ENCODE measurements at regions not wholly inside any gene's neighbourhood (a gene's known extent, or its start where the extent isn't known, plus 50 kb on each side); places are given as distances from the start of the nearest gene placed in this dataset.

DNA sequence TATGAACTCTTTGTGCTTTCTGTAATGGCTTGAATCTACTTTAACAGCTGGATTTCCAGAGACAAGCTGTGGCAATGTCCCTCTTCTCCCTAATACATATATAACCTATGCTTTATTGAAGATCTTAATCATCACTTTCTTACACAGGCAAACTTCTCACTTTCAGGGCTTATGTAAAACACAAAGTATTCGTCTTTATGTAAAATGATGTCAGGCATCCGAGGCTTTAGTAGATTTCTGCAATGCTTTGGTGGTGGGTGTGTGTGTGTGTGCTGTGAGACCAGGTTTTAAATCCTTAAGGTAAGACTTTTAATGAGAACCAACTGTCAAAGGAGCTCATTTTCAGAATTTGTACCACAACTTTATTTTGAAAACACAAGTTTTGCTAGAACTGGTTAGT lies 70.0 kb upstream of the HMGA2 start:
- H3K27ac ChIP-seq, result no peak overlapping the region
- 67% methylated on average over 2 of the region's 2 CpGs for WGBS (ENCODE audit: insufficient coverage, low coverage, low lambda C conversion rate, missing lambda C conversion rate)
- ATAC-seq, result no peak
- no peaks in the 10 kb centered on the region for H3K36me3 ChIP-seq
- no peaks in the 10 kb centered on the region for H3K27me3 ChIP-seq
- no peaks in the 10 kb centered on the region for H3K4me1 ChIP-seq
- H3K4me3 ChIP-seq, result no peak overlapping the region
- intact Hi-C loops (cut with DNase I), result no loop called here
- no peaks in the 10 kb centered on the region for H3K9me3 ChIP-seq
- DNase-seq, result no peak
- no peak for TF ChIP-seq POLR2A (IDR thresholded peaks at IDR 0.05)
- TF ChIP-seq, protein P1, sequence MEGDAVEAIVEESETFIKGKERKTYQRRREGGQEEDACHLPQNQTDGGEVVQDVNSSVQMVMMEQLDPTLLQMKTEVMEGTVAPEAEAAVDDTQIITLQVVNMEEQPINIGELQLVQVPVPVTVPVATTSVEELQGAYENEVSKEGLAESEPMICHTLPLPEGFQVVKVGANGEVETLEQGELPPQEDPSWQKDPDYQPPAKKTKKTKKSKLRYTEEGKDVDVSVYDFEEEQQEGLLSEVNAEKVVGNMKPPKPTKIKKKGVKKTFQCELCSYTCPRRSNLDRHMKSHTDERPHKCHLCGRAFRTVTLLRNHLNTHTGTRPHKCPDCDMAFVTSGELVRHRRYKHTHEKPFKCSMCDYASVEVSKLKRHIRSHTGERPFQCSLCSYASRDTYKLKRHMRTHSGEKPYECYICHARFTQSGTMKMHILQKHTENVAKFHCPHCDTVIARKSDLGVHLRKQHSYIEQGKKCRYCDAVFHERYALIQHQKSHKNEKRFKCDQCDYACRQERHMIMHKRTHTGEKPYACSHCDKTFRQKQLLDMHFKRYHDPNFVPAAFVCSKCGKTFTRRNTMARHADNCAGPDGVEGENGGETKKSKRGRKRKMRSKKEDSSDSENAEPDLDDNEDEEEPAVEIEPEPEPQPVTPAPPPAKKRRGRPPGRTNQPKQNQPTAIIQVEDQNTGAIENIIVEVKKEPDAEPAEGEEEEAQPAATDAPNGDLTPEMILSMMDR (IDR thresholded peaks at IDR 0.05), result no peak

DNA sequence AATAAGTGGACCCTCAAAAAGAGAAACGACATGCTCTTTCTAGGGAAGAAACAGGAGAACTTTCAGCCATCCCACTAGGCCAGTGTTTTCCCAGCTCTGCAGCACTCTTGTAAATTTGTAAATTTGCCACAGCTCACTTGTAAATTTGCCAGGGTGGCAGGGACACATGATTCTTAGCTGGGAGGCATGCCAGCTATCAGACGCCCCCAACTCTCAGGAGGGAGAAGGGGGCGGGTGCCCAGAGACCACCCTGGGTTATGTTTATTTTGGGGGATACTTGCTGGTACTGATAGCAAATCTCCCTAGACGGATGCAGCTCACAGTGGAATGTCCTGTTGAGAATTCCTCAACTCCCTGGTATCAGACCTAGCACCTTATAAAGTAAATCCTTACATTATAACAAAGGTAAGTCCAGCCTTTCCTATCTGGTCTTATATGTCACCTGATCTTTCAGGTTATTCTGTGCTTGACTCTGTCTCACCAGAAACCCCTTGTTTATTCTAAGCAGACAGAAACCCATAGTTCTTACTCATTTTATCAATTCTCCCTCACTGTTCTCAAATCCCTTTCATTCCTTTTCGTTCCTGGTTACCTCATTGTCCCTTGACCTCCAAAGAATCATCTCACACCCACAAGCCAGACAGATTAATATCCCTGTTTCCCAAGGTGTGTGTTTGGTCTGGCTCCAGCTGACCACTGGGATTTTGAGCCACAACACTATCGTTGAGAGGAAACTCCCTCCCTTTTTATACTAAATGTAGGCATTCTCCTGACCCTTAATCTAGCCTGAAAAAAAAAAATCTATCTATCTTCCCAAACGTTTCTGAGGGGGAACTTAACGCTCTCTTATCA lies 69.3 kb upstream of the HMGA2 start:
- Histone ChIP-seq H3K27me3 (no peaks in the 10 kb centered on the region), H3K4me3 (no peak overlapping the region), H3K36me3 (no peaks in the 10 kb centered on the region), H3K4me1 (no peaks in the 10 kb centered on the region), H3K27ac (no peak overlapping the region), H3K9me3 (no peaks in the 10 kb centered on the region)
- WGBS (ENCODE audit: insufficient coverage, low coverage, low lambda C conversion rate, missing lambda C conversion rate), result 15% methylated on average over 5 of the region's 8 CpGs
- intact Hi-C loops (cut with DNase I), result no loop called here
- no peak for ATAC-seq
- no peak for DNase-seq
- no peak for TF ChIP-seq POLR2A (IDR thresholded peaks at IDR 0.05)
- TF ChIP-seq, protein P1 (IDR thresholded peaks at IDR 0.05), result no peak

DNA sequence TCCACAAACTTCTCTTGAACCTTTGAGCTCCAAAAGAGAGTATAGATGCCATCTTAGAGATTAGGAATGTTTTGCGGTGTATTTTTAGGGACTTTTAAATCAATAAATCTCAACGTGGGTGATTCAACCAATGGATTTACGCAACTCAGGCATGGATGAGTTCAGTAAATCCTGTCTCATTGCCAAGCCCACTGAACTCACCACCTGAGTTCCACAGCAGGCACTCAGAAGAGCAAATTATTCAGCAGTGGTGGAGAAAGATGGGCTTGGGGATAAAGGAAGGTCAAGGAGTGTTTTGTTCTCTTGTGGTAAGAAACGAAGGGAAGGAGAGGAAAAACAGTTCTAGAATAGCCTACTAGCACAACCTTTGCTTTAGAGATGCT lies 68.7 kb upstream of the HMGA2 start:
- intact Hi-C loops (cut with DNase I), result no loop called here
- H3K9me3 ChIP-seq, result no peaks in the 10 kb centered on the region
- no peak overlapping the region for H3K27ac ChIP-seq
- H3K4me1 ChIP-seq, result no peaks in the 10 kb centered on the region
- TF ChIP-seq, protein P1 (IDR thresholded peaks at IDR 0.05), result no peak
- no peaks in the 10 kb centered on the region for H3K36me3 ChIP-seq
- 47% methylated on average over 4 of the region's 4 CpGs for WGBS (ENCODE audit: insufficient coverage, low coverage, low lambda C conversion rate, missing lambda C conversion rate)
- no peak for DNase-seq
- H3K4me3 ChIP-seq, result no peak overlapping the region
- H3K27me3 ChIP-seq, result no peaks in the 10 kb centered on the region
- no peak for ATAC-seq

DNA sequence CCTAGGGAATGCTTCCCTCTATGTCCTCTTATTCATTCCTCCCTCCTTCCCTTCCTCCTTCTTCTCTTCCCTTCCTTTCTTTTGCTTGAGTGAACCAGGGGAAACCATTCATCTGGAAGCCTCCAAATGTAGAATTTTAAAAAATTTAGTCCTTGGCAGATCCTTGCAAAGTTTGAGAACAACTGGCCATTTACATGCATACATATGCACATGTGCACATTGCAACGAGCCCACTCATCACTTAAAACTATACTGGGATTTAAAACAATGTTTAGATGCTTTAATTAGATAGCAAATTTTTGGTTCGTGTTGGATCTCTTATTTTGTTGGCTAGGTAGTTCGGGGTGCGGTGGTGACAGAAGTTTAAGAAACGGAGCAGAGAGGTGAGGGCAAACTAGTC lies 68.0 kb upstream of the HMGA2 start:
- H3K36me3 ChIP-seq, result no peaks in the 10 kb centered on the region
- no peak for ATAC-seq
- H3K4me1 ChIP-seq, result no peaks in the 10 kb centered on the region
- TF ChIP-seq, protein P1 (IDR thresholded peaks at IDR 0.05), result no peak
- TF ChIP-seq POLR2A (IDR thresholded peaks at IDR 0.05), result no peak
- intact Hi-C loops (cut with DNase I), result no loop called here
- DNase-seq, result no peak
- WGBS (ENCODE audit: insufficient coverage, low coverage, low lambda C conversion rate, missing lambda C conversion rate), result 61% methylated on average over 5 of the region's 5 CpGs
- H3K4me3 ChIP-seq, result no peak overlapping the region
- no peaks in the 10 kb centered on the region for H3K27me3 ChIP-seq
- no peak overlapping the region for H3K27ac ChIP-seq
- H3K9me3 ChIP-seq, result no peaks in the 10 kb centered on the region
